GM19463 (cell line): ENCODE measurements at regions not wholly inside any gene's neighbourhood (a gene's known extent, or its start where the extent isn't known, plus 50 kb on each side); places are given as distances from the start of the nearest gene placed in this dataset.

Experiments
- ATAC-seq: cut with Tn5 transposase; IDR thresholded peaks from one replicate; pipeline ENCODE4 v1.9.1; 2021; ENCODE audit warnings: mild to moderate bottlenecking, moderate library complexity; ENCODE audit not compliant: unreplicated experiment

DNA sequence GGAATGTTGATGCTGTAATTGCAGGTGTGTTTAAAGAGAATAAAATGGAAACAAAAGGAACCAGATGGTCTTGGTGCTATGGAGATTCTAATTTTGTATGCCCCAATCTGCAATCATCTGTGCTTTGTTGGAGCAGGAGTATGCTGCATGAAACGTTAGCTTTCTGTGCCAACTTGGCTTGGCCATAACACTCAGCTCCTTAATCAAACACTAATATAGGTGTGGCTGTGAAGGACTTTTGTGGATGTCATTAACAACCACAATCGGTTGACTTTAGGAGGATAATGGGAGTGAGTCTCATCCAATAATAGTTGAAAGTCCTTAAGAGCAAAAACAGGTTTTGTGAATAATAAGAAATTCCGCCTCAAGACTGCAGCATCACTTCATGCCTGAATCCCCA is 399.2 kb downstream of the NLGN4X start:
- ATAC-seq, result no peak

DNA sequence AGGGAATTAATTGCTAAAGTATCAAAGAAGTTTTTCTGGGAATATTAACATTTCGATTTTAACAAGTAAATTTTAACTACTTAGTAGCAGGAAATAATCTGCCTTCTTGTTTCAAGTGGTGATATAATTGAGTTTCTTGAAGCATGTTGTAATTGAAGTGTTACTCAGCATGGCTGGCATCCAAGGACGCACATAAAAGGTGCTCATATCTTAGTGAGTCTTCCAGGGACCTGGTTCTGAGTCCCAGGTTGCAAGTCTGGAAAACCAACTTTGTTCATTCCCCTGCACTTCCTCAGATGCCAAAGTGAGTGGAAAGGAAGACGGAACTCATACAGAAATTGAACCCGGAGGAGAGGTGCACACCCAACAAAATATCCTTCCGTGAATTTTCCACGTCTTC is 399.6 kb downstream of the NLGN4X start:
- no peak for ATAC-seq

DNA sequence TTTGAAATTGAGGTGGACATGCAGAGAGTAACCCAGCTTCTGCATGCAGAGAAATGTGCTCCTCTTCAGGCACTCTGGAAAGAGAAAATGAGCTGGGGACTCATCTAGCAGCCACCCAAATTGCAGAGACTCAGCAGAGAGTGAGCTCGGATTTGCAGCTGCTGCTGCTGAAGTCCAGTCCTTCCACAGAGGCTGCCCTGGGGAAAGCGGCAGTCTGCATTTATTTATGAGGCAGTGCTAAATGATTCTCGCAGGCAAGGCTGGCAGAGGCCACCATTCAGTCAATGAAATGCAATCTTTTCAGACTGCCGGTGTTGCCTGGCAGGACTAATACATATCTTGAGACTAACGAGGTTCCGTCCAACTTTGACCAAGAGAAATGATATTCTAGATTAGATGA is 404.8 kb downstream of the NLGN4X start:
- ATAC-seq, result no peak

DNA sequence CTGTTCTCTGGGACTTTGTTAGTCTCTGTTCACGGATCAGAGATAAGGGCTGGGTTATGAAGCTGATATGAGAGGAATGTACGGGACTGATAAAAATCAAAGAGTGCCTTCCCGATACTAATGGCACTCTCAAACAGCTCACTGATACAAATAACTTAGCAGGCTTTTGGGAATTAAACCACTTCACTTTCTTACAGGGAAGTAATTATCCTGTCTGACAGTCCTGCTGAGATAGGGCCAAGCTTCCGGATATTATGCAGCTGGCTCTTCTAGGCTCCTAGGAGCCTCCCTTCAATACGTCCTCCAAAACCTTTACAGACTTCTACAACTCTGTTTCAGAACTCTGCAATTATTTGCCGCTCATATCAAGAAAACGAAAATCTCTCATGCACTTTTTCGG is 418.0 kb downstream of the NLGN4X start:
- ATAC-seq, result no peak

DNA sequence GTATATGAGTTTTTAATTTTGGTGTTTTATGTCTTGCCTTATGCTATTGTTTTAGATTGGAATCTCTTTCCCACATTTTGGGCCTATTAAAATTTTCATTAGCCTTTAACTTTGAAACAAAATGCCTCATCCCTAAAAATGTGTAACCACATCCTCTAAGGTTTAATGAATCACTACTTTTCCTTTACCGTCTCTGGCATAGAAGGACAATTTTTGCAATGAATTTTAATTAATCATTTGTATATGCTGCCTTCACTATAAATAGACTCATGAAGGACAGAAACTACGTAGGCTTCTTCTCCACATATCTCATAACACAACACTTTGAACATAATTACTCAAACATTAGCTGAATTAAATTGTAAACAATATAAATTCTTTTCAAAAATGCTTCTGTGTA is 421.5 kb downstream of the NLGN4X start:
- ATAC-seq, result no peak

DNA sequence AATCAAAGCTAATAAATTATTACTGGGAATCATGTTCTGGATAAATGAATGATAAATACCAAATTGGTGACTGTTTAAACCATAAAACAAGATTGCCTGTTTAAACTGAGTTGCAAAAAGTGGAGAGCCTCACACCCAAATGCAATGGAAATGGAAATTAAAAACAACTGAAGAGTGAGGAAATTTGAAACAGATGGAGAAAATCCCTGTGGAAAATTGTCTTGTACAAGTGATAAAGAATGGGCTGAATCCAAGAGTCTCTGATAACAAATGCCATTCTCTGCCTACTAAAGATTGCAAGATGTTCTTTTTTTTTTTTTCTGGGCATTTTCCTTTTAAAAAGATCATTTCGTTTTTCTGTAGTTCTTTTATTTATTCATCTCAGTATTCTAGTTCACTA is 426.3 kb downstream of the NLGN4X start:
- ATAC-seq, result no peak

DNA sequence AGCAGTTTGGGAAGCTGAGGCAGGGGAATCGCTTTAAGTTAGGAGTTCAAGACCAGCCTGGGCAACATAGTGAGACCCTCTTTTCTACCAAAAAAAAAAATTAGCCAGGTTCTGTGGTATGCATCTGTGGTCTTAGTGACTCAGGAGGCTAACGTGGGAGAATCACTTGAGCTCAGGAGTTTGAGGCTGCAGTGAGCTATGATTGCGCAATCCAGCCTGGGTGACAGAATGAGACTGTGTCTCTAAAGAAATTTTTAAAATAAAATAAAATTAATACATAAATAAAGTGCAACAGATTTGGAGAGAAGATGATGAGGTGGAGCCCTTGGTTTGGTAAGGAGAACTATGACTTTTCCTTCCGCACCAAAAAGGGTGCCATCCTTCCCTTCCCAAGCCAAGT is 436.9 kb downstream of the NLGN4X start:
- no peak for ATAC-seq

DNA sequence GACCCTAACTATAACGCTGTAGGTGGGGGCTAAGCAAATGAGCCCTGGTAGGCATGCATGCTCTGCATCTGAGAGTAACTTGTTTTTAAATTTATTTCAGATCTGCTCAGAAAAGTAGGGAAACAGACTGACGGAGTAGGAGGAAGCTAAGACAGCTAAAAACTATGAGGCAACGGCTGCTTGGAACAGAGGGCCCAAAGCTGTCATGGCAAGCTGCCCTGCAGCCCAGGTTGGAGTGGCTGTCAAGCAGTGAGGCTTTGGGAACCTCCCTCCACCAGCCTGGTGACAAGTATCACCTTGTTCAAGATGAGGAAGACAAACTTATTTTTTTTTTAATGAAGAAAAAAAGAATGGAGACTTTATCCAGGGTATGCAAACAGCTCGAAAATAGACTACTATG is 439.8 kb downstream of the NLGN4X start:
- ATAC-seq, result no peak

DNA sequence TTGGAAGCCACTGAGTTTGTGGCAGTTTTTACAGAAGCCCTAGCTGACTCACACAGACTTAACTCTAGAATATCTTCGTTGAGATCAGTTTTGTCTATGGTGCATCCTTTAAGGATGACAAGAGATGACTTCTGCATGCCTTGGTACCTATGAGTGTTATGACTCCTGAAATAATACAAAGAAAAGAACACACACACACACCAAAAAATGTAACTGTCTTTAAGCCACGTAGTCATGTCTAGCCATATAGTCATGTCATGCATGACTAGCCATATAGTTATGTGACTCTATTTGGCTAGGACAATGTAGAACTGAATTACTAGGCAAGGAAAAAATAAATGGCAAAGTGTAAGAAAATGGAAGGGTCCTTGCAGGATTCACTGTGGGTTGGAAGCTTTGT is 447.8 kb downstream of the NLGN4X start:
- no peak for ATAC-seq

DNA sequence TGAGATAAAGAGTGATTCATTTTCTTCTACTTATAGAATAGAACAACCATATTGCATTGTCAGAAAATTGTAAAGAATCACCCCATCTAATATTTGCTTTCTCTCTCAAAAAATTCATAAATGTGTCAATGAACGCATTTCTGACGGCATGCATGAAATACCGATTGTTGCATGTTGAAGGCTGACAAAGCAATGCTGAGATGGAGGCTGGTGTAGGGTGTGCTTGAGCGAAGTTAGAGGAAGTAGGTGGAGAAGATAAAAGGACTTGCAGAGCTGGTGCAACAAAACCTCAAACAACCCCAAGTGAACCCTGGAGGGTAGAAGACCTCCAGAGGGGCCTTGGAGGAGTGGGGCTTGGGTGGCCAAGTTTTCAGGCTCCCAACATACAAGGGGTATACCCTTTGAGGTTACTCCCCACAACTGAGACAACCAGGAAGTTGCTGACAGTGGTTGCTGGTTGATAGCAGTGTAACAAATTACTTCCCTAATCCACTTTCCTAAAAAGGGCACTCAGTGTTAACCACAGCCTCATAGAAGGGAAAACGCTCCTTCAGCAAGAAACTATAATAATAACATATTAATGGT is 452.7 kb downstream of the NLGN4X start:
- no peak for ATAC-seq

DNA sequence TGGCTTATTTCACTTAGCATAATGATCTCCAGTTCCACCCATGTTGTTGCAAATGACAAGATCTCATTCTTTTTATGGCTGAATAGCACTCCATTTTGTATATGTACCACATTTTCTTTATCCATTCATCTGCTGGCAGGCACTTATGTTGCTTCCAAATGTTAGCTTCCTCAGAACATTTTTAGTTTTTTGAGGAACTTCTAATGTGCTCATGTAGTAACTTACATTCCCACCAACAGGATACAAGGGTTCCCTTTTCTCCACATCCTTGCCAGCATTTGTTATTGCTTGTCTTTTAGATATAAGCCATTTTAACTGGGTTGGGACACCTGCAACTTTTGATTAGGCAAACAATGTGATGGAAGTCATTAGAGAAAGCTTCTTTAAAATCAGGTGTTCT is 454.2 kb downstream of the NLGN4X start:
- no peak for ATAC-seq

DNA sequence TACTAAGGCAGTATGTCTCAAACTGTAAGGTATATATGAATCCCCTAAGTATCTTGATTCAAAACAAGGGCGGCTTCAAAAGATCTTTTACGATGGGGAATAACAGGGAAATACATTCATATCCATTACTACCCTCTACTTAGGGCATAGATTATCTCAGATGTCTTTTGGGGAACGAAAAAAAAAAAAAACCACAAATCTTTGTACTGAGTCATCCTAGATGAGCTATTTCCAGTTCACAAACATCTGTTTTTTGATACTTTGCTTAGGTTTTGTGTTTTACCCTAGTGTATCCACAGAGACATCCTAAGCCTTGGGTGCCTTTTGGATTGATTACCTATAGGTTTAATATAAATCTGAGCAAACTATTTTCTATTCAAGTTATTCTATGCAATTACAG is 457.2 kb downstream of the NLGN4X start:
- no peak for ATAC-seq

DNA sequence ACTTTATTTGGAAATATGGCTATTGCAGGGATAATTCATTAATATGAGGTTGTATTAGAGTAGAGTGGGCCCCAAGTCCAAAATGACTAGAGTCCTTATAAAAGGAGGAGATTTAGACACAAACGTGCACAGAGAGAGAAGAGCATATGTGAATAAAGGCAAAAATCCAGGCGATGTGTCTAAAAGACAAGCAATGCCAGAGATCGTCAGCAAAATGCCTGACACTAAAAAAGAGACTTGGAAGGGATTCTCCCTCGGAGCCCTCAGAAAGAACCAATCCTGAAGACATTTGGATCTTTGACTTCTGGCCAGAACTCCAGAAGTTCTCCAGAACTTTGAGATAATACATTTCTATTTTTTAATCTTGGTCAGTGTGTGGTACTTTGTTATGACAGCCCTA is 472.1 kb downstream of the NLGN4X start:
- ATAC-seq, result no peak

DNA sequence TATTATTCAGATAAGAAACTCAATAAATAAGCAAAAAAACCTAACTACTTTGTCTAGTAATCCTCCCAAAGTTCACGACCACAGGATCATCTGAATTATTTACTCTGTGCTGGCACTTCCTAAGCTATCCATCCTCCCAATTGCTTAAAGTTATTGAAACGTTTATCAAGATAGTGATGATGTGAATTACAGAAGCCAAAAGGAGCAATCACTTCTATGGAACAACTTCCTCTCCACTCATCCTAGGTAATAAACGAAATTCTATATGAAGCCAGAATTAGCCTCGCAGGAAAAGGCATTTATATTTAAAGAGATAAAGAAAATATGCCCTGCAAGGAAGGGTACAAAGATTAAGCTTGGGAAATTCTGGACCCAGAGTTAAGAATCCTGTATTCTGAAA is 475.4 kb downstream of the NLGN4X start:
- ATAC-seq, result no peak

DNA sequence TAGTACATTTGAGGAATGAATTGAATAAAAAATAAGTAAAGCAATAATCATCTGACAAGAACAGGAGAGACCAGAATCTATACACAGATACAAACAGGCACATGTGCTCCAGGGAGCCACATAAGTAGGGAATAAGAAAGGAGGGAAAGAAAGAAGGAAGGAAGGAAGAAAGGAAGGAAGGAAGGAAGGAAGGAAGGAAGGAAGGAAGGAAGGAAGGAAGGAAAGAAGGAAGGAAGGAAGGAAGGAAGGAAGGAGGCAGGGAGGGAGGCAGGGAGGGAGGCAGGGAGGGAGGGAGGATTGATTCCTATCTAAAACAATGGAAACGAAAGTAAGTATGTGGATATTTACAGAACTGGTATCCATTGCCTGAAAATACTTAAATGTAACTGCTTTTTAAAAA is 475.8 kb downstream of the NLGN4X start:
- no peak for ATAC-seq

DNA sequence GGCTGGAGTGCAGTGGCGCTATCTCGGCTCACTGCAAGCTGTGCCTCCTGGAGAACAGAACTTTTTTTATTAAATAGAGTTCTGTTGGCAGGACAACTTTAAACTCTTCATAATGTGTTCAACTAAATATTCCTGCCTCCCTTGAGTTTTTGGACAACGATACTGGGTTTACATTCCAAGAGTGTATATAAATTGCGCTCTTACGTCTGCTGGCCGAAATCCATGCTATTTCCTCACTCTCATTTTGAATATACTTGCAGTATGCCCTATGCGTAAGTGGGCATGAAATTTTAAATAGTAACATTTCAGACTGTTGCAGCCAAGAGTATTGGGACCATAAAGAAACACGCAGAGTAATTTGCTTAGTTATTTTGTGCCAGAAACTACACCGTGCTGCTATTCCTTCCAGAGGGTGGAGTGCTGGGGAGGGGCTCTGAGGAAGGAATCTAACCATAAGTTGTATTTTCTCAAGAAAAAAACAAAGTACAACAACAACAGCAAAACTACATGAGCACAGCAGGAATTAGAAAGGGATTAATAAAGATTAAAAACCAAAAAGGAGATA is 480.0 kb downstream of the NLGN4X start:
- ATAC-seq, result no peak

DNA sequence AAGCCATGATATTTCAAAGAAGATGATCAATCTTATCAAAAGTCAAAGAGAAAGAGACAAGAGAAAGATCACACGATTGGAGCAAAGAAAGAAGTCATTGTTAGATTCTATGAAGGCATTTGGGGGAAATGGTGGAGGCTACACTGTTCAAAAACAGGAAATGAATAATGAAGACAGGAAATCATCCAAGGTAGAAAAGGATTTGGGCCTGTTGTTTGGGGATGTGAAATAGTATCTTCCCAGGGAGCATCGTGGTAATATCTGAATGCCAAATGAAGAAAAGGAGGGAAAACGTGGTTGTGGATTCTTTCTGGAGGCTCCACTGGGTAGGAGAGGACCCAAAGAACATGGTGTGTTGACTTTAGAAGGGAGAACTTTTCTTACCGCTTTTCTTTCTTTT is 482.4 kb downstream of the NLGN4X start:
- no peak for ATAC-seq

DNA sequence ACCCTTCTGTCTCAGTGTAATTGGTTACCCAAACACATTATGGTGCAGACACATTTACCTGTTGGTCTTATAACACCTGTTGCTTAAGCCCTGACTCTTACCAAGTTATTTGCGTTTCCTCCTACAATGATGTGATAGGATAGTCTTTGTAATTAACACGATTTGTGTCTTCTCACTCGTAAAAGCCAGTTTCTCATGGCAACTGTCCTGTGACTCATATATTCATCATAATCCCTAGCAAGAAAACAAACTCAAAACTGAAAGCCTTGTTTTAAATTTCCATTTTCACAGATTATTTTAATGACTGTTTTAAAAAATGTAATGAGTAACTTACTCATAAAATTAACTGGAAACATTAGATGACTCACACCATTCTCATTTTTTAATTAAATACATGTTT is 495.2 kb downstream of the NLGN4X start:
- no peak for ATAC-seq

DNA sequence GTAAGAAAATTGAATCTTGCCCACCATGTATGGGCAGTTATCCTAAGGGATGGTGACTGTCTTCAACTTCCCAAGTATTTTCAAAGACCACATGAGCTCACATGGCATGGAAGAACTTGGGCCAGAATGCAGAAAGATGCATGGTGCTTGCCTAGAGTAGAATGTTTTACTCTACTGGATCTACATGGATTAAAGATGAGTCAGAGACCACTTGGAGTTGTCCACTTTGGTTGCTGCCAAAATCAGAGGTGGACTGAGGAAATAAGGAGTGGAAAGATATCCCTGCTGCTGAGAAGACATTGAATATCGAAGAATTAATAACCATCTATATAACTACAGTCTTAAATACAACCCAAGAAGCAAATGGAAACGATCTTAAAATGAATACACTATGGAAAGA is 498.1 kb downstream of the NLGN4X start:
- ATAC-seq, result no peak

DNA sequence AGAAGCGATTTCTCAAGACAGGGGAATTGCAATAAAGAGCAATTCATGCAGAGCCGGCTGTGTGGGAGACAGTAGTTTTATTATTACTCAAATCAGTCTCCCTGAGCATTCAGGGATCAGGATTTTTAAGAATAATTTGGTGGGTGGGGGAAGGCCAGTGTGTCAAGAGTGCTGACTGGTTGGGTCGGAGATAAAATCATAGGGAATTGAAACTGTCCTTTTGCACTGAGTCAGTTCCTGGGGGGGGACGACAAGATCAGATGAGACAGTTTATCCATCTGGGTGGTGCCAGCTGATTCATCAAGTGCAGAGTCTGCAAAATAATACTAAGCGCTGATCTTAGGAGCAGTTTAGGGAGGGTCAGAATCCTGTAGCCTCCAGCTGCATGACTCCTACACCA is 502.4 kb downstream of the NLGN4X start:
- no peak for ATAC-seq

DNA sequence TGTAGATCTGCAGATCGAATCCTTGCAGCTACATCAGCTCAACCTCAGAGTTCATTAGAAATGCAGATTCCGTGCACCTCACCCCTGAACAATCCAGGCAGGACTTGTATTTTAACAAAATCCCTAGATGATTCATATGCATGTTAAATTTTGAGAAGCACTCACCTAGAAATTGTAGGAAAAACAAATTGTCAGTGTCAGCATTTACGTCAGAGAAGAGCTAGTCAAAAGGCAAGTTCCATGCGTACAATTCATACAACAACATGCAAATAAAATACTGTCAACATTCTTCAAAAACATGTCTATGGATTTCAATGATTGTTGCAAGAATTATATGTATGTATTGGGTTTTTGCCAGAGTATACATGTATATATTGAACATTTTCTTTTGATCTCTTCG is 504.5 kb downstream of the NLGN4X start:
- no peak for ATAC-seq

DNA sequence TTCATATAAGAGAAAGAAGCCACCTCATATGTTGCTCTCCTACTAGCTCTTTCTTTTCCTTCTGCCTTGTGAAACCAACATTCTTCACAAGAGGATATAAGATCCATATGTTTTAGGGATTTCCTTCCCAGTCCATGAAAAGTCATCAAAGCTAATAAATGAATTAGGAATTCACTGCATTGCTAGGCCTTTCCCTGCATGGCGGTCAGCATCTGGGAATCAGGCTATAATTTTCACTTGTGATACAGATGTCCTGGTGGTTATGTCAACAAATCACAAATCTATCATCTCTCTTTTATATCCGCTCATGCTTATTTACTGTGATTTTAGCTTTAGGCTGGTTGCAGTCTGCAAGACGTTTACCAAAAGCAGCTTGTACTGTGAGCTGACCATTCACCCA is 510.0 kb downstream of the NLGN4X start:
- ATAC-seq, result no peak

DNA sequence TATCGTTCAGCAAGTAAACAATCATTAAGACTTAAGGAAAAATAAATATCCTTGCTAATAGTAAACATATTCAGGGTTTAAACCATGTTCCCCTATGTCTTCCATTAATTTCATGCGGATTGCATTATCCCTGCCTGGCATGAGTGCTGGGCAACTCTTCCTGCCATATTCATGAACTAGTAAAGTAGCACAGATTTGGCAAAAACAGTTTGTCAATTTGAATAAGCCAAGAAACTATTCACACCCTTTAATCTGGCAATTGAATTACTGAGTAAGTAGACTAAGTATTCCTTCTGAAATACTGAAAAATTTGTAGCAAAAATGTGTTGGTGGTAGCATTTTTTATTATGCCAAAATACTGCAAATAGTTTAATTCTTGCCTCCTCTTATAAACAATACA is 512.0 kb downstream of the NLGN4X start:
- ATAC-seq, result no peak
